Keratinocyte (primary cell): ENCODE measurements at regions not wholly inside any gene's neighbourhood (a gene's known extent, or its start where the extent isn't known, plus 50 kb on each side); places are given as distances from the start of the nearest gene placed in this dataset.

Source experiments
- EZH2 ChIP-seq: IDR thresholded peaks from one replicate; pipeline ENCODE4 v1.6.1; 2012; ENCODE audit warnings: inconsistent platforms, mild to moderate bottlenecking, low read length, moderate library complexity
- TF ChIP-seq, protein P1 (sequence below), 3 experiments: IDR thresholded peaks in 1 of 3; conservative IDR thresholded peaks in 1 of 3; optimal IDR thresholded peaks in 1 of 3; 2 replicates in 2 of 3; 3 replicates in 1 of 3; pipeline versions ENCODE3 to v1.5.1; 2011; ENCODE audit warnings: low read length in 3 of 3, mild to moderate bottlenecking in 3 of 3, moderate library complexity in 2 of 3, control low read depth in 1 of 3, inconsistent platforms in 1 of 3; ENCODE audit not compliant: insufficient read depth in 2 of 3; ENCODE audit errors: extremely low read depth in 1 of 3

DNA sequence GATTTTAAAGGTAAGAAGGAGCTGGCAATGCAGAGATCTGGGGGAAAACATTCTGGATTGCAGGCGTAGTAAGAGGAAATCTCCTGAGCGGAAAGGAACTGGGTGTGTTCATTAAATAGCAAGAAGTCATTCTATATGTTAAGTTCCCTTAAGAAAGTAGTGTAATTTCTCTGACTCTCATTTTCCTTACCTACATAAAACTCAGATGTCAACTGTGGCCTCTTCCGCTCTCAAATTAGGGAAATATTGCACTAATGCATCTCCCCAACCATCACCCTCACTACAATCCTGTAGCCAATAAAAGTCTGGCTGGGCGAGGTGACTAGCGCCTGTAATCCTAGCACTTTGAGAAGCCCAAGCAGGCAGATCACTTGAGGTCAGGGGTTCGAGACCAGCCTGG, 89.0 kb upstream of the CDC42EP3 start:
- TF ChIP-seq, protein P1, sequence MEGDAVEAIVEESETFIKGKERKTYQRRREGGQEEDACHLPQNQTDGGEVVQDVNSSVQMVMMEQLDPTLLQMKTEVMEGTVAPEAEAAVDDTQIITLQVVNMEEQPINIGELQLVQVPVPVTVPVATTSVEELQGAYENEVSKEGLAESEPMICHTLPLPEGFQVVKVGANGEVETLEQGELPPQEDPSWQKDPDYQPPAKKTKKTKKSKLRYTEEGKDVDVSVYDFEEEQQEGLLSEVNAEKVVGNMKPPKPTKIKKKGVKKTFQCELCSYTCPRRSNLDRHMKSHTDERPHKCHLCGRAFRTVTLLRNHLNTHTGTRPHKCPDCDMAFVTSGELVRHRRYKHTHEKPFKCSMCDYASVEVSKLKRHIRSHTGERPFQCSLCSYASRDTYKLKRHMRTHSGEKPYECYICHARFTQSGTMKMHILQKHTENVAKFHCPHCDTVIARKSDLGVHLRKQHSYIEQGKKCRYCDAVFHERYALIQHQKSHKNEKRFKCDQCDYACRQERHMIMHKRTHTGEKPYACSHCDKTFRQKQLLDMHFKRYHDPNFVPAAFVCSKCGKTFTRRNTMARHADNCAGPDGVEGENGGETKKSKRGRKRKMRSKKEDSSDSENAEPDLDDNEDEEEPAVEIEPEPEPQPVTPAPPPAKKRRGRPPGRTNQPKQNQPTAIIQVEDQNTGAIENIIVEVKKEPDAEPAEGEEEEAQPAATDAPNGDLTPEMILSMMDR (optimal IDR thresholded peaks at IDR 0.05 in 1 of 3, IDR thresholded peaks at IDR 0.05 in 1 of 3, conservative IDR thresholded peaks at IDR 0.05 in 1 of 3; ENCODE audit: extremely low read depth in 1 of 3, insufficient read depth in 2 of 3, low read length in 3 of 3), result no peak
- no peak for TF ChIP-seq EZH2
